HCT116 (cell line): ENCODE measurements at regions not wholly inside any gene's neighbourhood (a gene's known extent, or its start where the extent isn't known, plus 50 kb on each side); places are given as distances from the start of the nearest gene placed in this dataset.

Experiments used
- ATAC-seq: fragments of 200-7000 bp; cut with Tn5 transposase; 2 replicates; pipeline ENCODE4 v1.9.1; 2020; ENCODE audit warnings: mild to moderate bottlenecking, moderate library complexity
- BruUV-seq: library from RNA; stranded (reverse); fragments of 400-500 nt; replicated peaks from 2 replicates; lab custom pipeline; 2021; lab: Mats Ljungman, UMichigan
- CTCF ChIA-PET: fragments of 300-600 bp; sonication (Branson Sonifier 250); formaldehyde crosslinking; loops from one replicate; lab custom pipeline; 2021; ENCODE audit warnings: antibody characterized with exemption; lab: Charles Lee
- POLR2A ChIA-PET: fragments of 300-600, 350-600 bp; sonication (Branson Sonifier 250); formaldehyde crosslinking; loops from one replicate; lab custom pipeline; 2021; ENCODE audit warnings: antibody characterized with exemption; lab: Charles Lee
- RAD21 ChIA-PET, 2 experiments: fragments of 300-600 bp; sonication (Branson Sonifier 250); formaldehyde crosslinking; loops; one replicate each; lab custom pipeline; 2023; ENCODE audit warnings: low total read pairs in 2 of 2; ENCODE audit not compliant: uncharacterized antibody in 2 of 2, unreplicated experiment in 2 of 2, low non-redundant PET in 1 of 2; lab: Charles Lee
- DNase-seq: peaks from one replicate; pipeline ENCODE4 v3.0.0-alpha.2; 2010; ENCODE audit warnings: low read depth, low spot score
- H2AFZ ChIP-seq: fragments of 200-600 bp; shearing (Covaris generic), sonication (generic); 2 replicates; pipeline ENCODE4 v1.6.1; 2017; ENCODE audit warnings: low read depth, mixed run types, mixed read lengths, antibody characterized with exemption, low read length; ENCODE audit not compliant: poor library complexity, severe bottlenecking
- H3K27ac ChIP-seq: 2 replicates; pipeline ENCODE4 v1.5.1; 2012; ENCODE audit warnings: low read depth, low read length
- H3K27me3 ChIP-seq: fragments of 200-600 bp; sonication (generic); 2 replicates; pipeline ENCODE4 v1.6.1; 2016; ENCODE audit warnings: mixed run types, low read length, mixed read lengths; ENCODE audit not compliant: insufficient read depth
- H3K36me3 ChIP-seq, 2 experiments: fragments of 200-500 bp in 1 of 2; fragments of 200-600 bp in 1 of 2; sonication (Bioruptor generic) in 1 of 2; sonication (generic) in 1 of 2; 2 replicates each; pipeline versions ENCODE4 v1.5.1 to v1.6.1; 2014 to 2016; ENCODE audit warnings: low read length in 2 of 2, inconsistent platforms in 1 of 2, mixed read lengths in 1 of 2, mixed run types in 1 of 2; ENCODE audit not compliant: insufficient read depth in 2 of 2, control insufficient read depth in 1 of 2
- H3K4me1 ChIP-seq, 2 experiments: fragments of 200-600 bp in 1 of 2; sonication (generic) in 1 of 2; 2 replicates each; pipeline versions ENCODE4 v1.5.1 to v1.6.1; 2012 to 2017; ENCODE audit warnings: low read length in 2 of 2, inconsistent platforms in 1 of 2, mild to moderate bottlenecking in 1 of 2, mixed read lengths in 1 of 2, mixed run types in 1 of 2, moderate library complexity in 1 of 2; ENCODE audit not compliant: insufficient read depth in 2 of 2, control insufficient read depth in 1 of 2
- H3K4me2 ChIP-seq: fragments of 200-600 bp; sonication (generic); 2 replicates; pipeline ENCODE4 v1.6.1; 2017; ENCODE audit warnings: mixed run types, low read length, mixed read lengths
- H3K4me3 ChIP-seq, 2 experiments: fragments of 200-600 bp in 1 of 2; sonication (generic) in 1 of 2; replicated peaks in 1 of 2; 2 replicates each; pipeline ENCODE4 v1.5.1; 2011 to 2016; ENCODE audit warnings: low read length in 2 of 2, control low read depth in 1 of 2, low read depth in 1 of 2, mild to moderate bottlenecking in 1 of 2, mixed read lengths in 1 of 2, mixed run types in 1 of 2
- H3K79me2 ChIP-seq: fragments of 200-600 bp; sonication (generic); 2 replicates; pipeline ENCODE4 v1.6.1; 2017; ENCODE audit warnings: mild to moderate bottlenecking, mixed run types, low read length, moderate library complexity, mixed read lengths; ENCODE audit not compliant: insufficient read depth
- H3K9ac ChIP-seq: fragments of 200-600 bp; sonication (generic); 2 replicates; pipeline ENCODE4 v1.6.1; 2016; ENCODE audit warnings: low read length, mixed read lengths
- H3K9me2 ChIP-seq: fragments of 200-600 bp; sonication (generic), shearing (Covaris generic); 2 replicates; pipeline ENCODE4 v1.6.1; 2017; ENCODE audit warnings: mixed run types, mild to moderate bottlenecking, moderate library complexity; ENCODE audit not compliant: insufficient read depth
- H3K9me3 ChIP-seq, 2 experiments: fragments of 200-500 bp in 1 of 2; fragments of 200-600 bp in 1 of 2; sonication (Bioruptor generic) in 1 of 2; sonication (generic) in 1 of 2; 2 replicates each; pipeline ENCODE4 v1.6.1; 2014 to 2017; ENCODE audit warnings: low read length in 2 of 2, mixed read lengths in 2 of 2, inconsistent platforms in 1 of 2, low read depth in 1 of 2, mild to moderate bottlenecking in 1 of 2, mixed run types in 1 of 2, moderate library complexity in 1 of 2; ENCODE audit not compliant: control insufficient read depth in 1 of 2, insufficient read depth in 1 of 2
- H4K20me1 ChIP-seq: fragments of 200-600 bp; sonication (generic), shearing (Covaris generic); 2 replicates; pipeline ENCODE4 v1.6.1; 2017; ENCODE audit warnings: mixed run types, mild to moderate bottlenecking, moderate library complexity; ENCODE audit not compliant: insufficient read depth
- ATF3 ChIP-seq: IDR thresholded peaks from 2 replicates; pipeline ENCODE4 v1.6.1; 2012
- CTCF ChIP-seq, 3 experiments: fragments of 200-600 bp in 1 of 3; sonication (generic) in 1 of 3; IDR thresholded peaks in 2 of 3; conservative IDR thresholded peaks in 1 of 3; 2 replicates each; pipeline ENCODE4 v1.5.1; 2012 to 2017; ENCODE audit warnings: low read depth in 2 of 3, low read length in 2 of 3, antibody characterized with exemption in 1 of 3, borderline replicate concordance in 1 of 3, control low read depth in 1 of 3, mild to moderate bottlenecking in 1 of 3, mixed read lengths in 1 of 3, mixed run types in 1 of 3, moderate library complexity in 1 of 3; ENCODE audit not compliant: insufficient read depth in 1 of 3
- JUND ChIP-seq: IDR thresholded peaks from 2 replicates; pipeline ENCODE4 v1.6.1; 2012
- POLR2A ChIP-seq: IDR thresholded peaks from 2 replicates; pipeline ENCODE4 v1.7.0; 2011; ENCODE audit warnings: borderline replicate concordance; ENCODE audit not compliant: insufficient read depth, insufficient read length; ENCODE audit errors: extremely low read depth
- SP1 ChIP-seq: IDR thresholded peaks from 2 replicates; pipeline ENCODE4 v1.6.1; 2012; ENCODE audit warnings: low read depth
- TCF7L2 ChIP-seq: IDR thresholded peaks from 2 replicates; pipeline ENCODE4 v1.7.0; 2011; ENCODE audit warnings: borderline replicate concordance, inconsistent platforms; ENCODE audit not compliant: insufficient read depth, insufficient read length; ENCODE audit errors: extremely low read depth
- YY1 ChIP-seq: IDR thresholded peaks from 2 replicates; pipeline ENCODE4 v1.6.1; 2011; ENCODE audit warnings: low read length, low read depth, moderate library complexity, mild to moderate bottlenecking; ENCODE audit not compliant: insufficient replicate concordance; ENCODE audit errors: extremely low read depth
- ZNF274 ChIP-seq: fragments of 200-500 bp; sonication (Bioruptor generic); IDR thresholded peaks from 2 replicates; pipeline ENCODE4 v1.6.1; 2014; ENCODE audit warnings: mild to moderate bottlenecking, low read depth, low read length, inconsistent platforms
- intact Hi-C: fragments of 100-400 bp; cut with micrococcal nuclease; formaldehyde crosslinking; loops from 2 replicates; pipeline ENCODE4 v1.10.0; 2022

- no peaks in the 10 kb centered on the region for H3K36me3 ChIP-seq
- no peak overlapping the region for H3K4me2 ChIP-seq
- TF ChIP-seq ZNF274 (no peak), JUND (no peak), CTCF (IDR thresholded peaks at IDR 0.05 in 2 of 3, conservative IDR thresholded peaks at IDR 0.05 in 1 of 3; ENCODE audit: borderline replicate concordance in 1 of 3, insufficient read depth in 1 of 3, low read depth in 2 of 3, low read length in 2 of 3) (no peak), ATF3 (no peak), SP1 (no peak), POLR2A (no peak), YY1 (no peak), TCF7L2 (no peak)
- DNase-seq = no peak
- H3K27ac ChIP-seq = no peak overlapping the region
- H3K27me3 ChIP-seq = no peaks in the 10 kb centered on the region
- intact Hi-C loops = no loop called here
- ATAC-seq = no peak
- ChIA-PET POLR2A (no interaction called here), CTCF (no interaction called here), RAD21 (no interaction called here)
- H3K9ac ChIP-seq = no peak overlapping the region
- H3K9me3 ChIP-seq = no peaks in the 10 kb centered on the region
- no peak overlapping the region for H2AFZ ChIP-seq
- no peaks in the 10 kb centered on the region for H3K4me1 ChIP-seq
- H4K20me1 ChIP-seq = no peaks in the 10 kb centered on the region
- no peak overlapping the region for H3K4me3 ChIP-seq
- no peaks in the 10 kb centered on the region for H3K79me2 ChIP-seq
- no peaks in the 10 kb centered on the region for H3K9me2 ChIP-seq
- no TSS peak for BruUV-seq
Observed at GRCh38 chr3:117272274-117272673, 562.7 kb downstream of the TUSC7 start.
